ENCODE measurements at regions not wholly inside any gene's neighbourhood (a gene's known extent, or its start where the extent isn't known, plus 50 kb on each side); places are given as distances from the start of the nearest gene placed in this dataset.

- TF ChIP-seq POLR2A (IDR thresholded peaks at IDR 0.05): no peak
- TF ChIP-seq POLR2AphosphoS5 (IDR thresholded peaks at IDR 0.05): no peak
- TF ChIP-seq, protein P1, sequence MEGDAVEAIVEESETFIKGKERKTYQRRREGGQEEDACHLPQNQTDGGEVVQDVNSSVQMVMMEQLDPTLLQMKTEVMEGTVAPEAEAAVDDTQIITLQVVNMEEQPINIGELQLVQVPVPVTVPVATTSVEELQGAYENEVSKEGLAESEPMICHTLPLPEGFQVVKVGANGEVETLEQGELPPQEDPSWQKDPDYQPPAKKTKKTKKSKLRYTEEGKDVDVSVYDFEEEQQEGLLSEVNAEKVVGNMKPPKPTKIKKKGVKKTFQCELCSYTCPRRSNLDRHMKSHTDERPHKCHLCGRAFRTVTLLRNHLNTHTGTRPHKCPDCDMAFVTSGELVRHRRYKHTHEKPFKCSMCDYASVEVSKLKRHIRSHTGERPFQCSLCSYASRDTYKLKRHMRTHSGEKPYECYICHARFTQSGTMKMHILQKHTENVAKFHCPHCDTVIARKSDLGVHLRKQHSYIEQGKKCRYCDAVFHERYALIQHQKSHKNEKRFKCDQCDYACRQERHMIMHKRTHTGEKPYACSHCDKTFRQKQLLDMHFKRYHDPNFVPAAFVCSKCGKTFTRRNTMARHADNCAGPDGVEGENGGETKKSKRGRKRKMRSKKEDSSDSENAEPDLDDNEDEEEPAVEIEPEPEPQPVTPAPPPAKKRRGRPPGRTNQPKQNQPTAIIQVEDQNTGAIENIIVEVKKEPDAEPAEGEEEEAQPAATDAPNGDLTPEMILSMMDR (IDR thresholded peaks at IDR 0.05): no peak
Observed at GRCh38 chr20:47445291-47445690, 56.4 kb upstream of the NCOA3 start.
